ENCODE measurements at regions not wholly inside any gene's neighbourhood (a gene's known extent, or its start where the extent isn't known, plus 50 kb on each side); places are given as distances from the start of the nearest gene placed in this dataset.

- TF ChIP-seq NFRKB (IDR thresholded peaks at IDR 0.05; ENCODE audit: low read depth) (no peak), CHD4 (IDR thresholded peaks at IDR 0.05; ENCODE audit: insufficient read depth, insufficient replicate concordance, low read depth, low read length, poor library complexity, severe bottlenecking) (no peak), EZH2 (IDR thresholded peaks at IDR 0.05; ENCODE audit: borderline replicate concordance, low read depth, low read length) (no peak), FOSL1 (tag; conservative IDR thresholded peaks at IDR 0.05) (no peak), TARDBP (IDR thresholded peaks at IDR 0.05) (no peak), SP1 (CRISPR knock-in tag; IDR thresholded peaks at IDR 0.05) (no peak), ZBTB1 (CRISPR knock-in tag; IDR thresholded peaks at IDR 0.05; ENCODE audit: borderline replicate concordance, low read depth) (no peak), ZNF274 (IDR thresholded peaks at IDR 0.05; ENCODE audit: borderline replicate concordance, low read depth, low read length) (no peak)
- TF ChIP-seq, protein P1, sequence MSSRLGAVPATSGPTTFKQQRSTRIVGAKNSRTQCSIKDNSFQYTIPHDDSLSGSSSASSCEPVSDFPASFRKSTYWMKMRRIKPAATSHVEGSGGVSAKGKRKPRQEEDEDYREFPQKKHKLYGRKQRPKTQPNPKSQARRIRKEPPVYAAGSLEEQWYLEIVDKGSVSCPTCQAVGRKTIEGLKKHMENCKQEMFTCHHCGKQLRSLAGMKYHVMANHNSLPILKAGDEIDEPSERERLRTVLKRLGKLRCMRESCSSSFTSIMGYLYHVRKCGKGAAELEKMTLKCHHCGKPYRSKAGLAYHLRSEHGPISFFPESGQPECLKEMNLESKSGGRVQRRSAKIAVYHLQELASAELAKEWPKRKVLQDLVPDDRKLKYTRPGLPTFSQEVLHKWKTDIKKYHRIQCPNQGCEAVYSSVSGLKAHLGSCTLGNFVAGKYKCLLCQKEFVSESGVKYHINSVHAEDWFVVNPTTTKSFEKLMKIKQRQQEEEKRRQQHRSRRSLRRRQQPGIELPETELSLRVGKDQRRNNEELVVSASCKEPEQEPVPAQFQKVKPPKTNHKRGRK (tag; IDR thresholded peaks at IDR 0.05), result no peak
These were observed 228.3 kb downstream of the RNF152 start for GRCh38 chr18:61664419-61665084.

Measured in K562 (cell line).